OCI-LY1 (cell line): ENCODE measurements at regions not wholly inside any gene's neighbourhood (a gene's known extent, or its start where the extent isn't known, plus 50 kb on each side); places are given as distances from the start of the nearest gene placed in this dataset.

Experiments
- H2AFZ ChIP-seq: fragments of 200-600 bp; sonication (generic), shearing (Covaris generic); 2 replicates; pipeline ENCODE4 v1.6.0; 2014; ENCODE audit warnings: antibody characterized with exemption, mild to moderate bottlenecking, low read length
- H3F3A ChIP-seq: fragments of 200-600 bp; sonication (generic), shearing (Covaris generic); 2 replicates; pipeline ENCODE4 v1.6.0; 2014; ENCODE audit warnings: mild to moderate bottlenecking, antibody characterized with exemption, low read length, moderate library complexity; ENCODE audit not compliant: insufficient read depth
- H3K27ac ChIP-seq: fragments of 200-600 bp; sonication (generic); 2 replicates; pipeline ENCODE4 v1.5.1; 2014; ENCODE audit warnings: low read length, mixed run types, mild to moderate bottlenecking, low read depth; ENCODE audit not compliant: poor library complexity, severe bottlenecking
- H3K27me3 ChIP-seq: fragments of 200-600 bp; sonication (generic); 2 replicates; pipeline ENCODE4 v1.6.0; 2014; ENCODE audit warnings: antibody characterized with exemption, mild to moderate bottlenecking, low read length, moderate library complexity; ENCODE audit not compliant: insufficient read depth
- H3K36me3 ChIP-seq: fragments of 200-600 bp; sonication (generic); 2 replicates; pipeline ENCODE4 v1.6.1; 2014; ENCODE audit warnings: mild to moderate bottlenecking, antibody characterized with exemption, low read length, moderate library complexity, mixed read lengths; ENCODE audit not compliant: insufficient read depth
- H3K4me1 ChIP-seq: fragments of 200-600 bp; sonication (generic); 2 replicates; pipeline ENCODE4 v1.5.1; 2014; ENCODE audit warnings: mild to moderate bottlenecking, low read length, moderate library complexity; ENCODE audit not compliant: insufficient read depth, severe bottlenecking
- H3K4me2 ChIP-seq: fragments of 200-600 bp; sonication (generic), shearing (Covaris generic); 2 replicates; pipeline ENCODE4 v1.6.1; 2014; ENCODE audit warnings: low read length
- H3K4me3 ChIP-seq: fragments of 200-600 bp; sonication (generic); 2 replicates; pipeline ENCODE4 v1.5.1; 2014; ENCODE audit warnings: low read length, low read depth, mild to moderate bottlenecking, mixed read lengths; ENCODE audit not compliant: poor library complexity, severe bottlenecking
- H3K79me2 ChIP-seq: fragments of 200-600 bp; shearing (Covaris generic); 2 replicates; pipeline ENCODE4 v1.6.1; 2016; ENCODE audit warnings: mixed run types, low read length, mixed read lengths; ENCODE audit not compliant: insufficient read depth
- H3K9ac ChIP-seq: fragments of 200-600 bp; sonication (generic), shearing (Covaris generic); 2 replicates; pipeline ENCODE4 v1.6.1; 2014; ENCODE audit warnings: mild to moderate bottlenecking, low read length, mixed read lengths
- H3K9me2 ChIP-seq: fragments of 200-600 bp; sonication (generic), shearing (Covaris generic); 2 replicates; pipeline ENCODE4 v1.6.1; 2014; ENCODE audit warnings: low read depth, mild to moderate bottlenecking, low read length, mixed read lengths
- H3K9me3 ChIP-seq: fragments of 200-600 bp; shearing (Covaris generic); 2 replicates; pipeline ENCODE4 v1.6.1; 2014; ENCODE audit warnings: low read length, mixed read lengths
- H4K20me1 ChIP-seq: fragments of 200-600 bp; sonication (generic), shearing (Covaris generic); 2 replicates; pipeline ENCODE4 v1.6.0; 2016; ENCODE audit warnings: mild to moderate bottlenecking, low read length; ENCODE audit not compliant: insufficient read depth
- CTCF ChIP-seq: fragments of 200-600 bp; sonication (generic), shearing (Covaris generic); IDR thresholded peaks from 2 replicates; pipeline ENCODE4 v1.5.1; 2017; ENCODE audit warnings: mild to moderate bottlenecking, antibody characterized with exemption, low read length, moderate library complexity, mixed read lengths
- EZH2 ChIP-seq: fragments of 200-600 bp; sonication (generic), shearing (Covaris generic); IDR thresholded peaks from 2 replicates; pipeline ENCODE4 v1.8.0; 2017; ENCODE audit warnings: borderline replicate concordance, mixed run types, mild to moderate bottlenecking, antibody characterized with exemption, low read length, moderate library complexity, mixed read lengths

DNA sequence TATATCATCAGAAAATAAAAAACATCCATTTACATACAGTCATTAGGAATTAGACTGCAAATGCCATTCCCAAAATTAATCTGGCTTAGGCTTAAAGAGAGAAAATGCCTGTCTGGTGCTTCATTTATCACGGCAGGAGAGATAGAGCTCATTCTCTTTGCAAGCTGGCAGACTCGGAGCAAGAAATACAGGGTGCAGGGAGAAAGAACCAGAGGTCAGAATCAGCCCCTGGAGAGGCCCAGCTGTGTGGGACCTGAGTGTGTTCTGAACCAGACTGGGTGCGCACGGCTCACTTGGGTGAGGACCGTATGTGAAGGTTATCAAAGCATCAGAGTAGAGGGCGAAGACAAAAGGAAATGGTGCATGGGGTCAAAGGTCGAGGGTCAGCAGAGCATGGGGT, 227.8 kb downstream of the ACKR3 start:
- Histone ChIP-seq H3K79me2 (no peaks in the 10 kb centered on the region), H3K27ac (no peak overlapping the region), H3K27me3 (no peaks in the 10 kb centered on the region), H3K4me2 (no peak overlapping the region), H3K9me2 (no peaks in the 10 kb centered on the region), H2AFZ (no peak overlapping the region), H3K4me3 (no peak overlapping the region), H3K9ac (no peak overlapping the region), H3F3A (no peaks in the 10 kb centered on the region), H3K36me3 (no peaks in the 10 kb centered on the region), H3K4me1 (no peaks in the 10 kb centered on the region), H4K20me1 (no peaks in the 10 kb centered on the region), H3K9me3 (no peaks in the 10 kb centered on the region)
- TF ChIP-seq CTCF (no peak), EZH2 (no peak)

DNA sequence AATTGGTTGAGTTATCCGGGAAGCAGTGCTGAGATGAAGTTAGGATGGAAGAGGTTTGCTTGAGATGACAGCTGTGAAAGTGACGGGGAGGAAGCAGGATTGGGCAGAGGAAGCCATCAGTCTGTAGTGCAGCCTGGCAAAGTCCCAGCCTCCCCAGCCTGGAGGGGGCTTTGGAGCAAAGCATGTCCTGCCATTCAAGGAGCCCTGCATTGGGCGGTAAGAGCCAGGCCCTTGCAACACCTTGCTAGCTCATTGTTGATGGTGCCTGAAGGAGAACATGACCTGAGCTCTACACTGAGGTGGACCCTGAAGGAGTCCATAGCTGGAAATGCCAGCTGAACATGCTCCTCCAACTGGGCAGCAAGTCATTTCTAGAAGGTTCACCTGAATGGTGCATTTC, 228.9 kb downstream of the ACKR3 start:
- H4K20me1 ChIP-seq, result no peaks in the 10 kb centered on the region
- no peaks in the 10 kb centered on the region for H3K27me3 ChIP-seq
- H2AFZ ChIP-seq, result no peak overlapping the region
- H3K27ac ChIP-seq, result no peak overlapping the region
- H3K4me2 ChIP-seq, result no peak overlapping the region
- H3F3A ChIP-seq, result no peaks in the 10 kb centered on the region
- H3K4me1 ChIP-seq, result no peaks in the 10 kb centered on the region
- H3K79me2 ChIP-seq, result no peaks in the 10 kb centered on the region
- no peaks in the 10 kb centered on the region for H3K36me3 ChIP-seq
- TF ChIP-seq EZH2, result no peak
- no peak overlapping the region for H3K4me3 ChIP-seq
- H3K9me2 ChIP-seq, result no peaks in the 10 kb centered on the region
- no peaks in the 10 kb centered on the region for H3K9me3 ChIP-seq
- no peak overlapping the region for H3K9ac ChIP-seq

DNA sequence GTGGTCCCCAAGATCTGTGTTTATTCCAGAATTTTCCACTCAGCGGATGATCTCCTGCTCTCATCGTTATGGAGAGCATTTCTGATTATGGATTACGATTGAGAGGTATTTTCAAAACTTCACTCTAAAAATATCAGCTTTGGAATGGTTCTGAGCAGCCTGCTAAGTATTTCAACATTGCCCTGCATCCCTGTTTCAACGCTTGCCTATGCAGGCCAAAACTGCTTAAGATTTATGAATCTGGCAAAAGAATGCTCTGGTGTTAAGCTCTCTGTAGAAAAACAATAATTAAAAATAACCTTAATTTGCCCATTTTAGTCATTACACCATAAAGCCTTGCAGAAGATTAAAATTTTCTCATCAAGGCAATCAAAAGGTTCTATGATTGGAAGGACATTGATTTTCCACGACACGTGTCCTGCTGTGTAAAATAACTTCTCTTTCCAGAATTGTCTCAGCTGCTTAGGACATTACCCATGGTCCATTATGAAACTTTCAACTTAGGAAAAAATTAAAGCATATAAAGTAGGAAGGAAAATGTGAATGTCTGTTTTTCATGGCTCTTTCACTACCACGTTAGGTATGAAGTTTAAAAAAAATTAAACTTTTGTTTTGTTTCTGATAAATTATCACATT, 229.9 kb downstream of the ACKR3 start:
- no peaks in the 10 kb centered on the region for H4K20me1 ChIP-seq
- no peak overlapping the region for H3K27ac ChIP-seq
- no peaks in the 10 kb centered on the region for H3K4me1 ChIP-seq
- H3K4me3 ChIP-seq, result no peak overlapping the region
- TF ChIP-seq CTCF, result no peak
- TF ChIP-seq EZH2, result no peak
- no peak overlapping the region for H2AFZ ChIP-seq
- H3K9me2 ChIP-seq, result no peaks in the 10 kb centered on the region
- no peaks in the 10 kb centered on the region for H3K9me3 ChIP-seq
- H3F3A ChIP-seq, result no peaks in the 10 kb centered on the region
- H3K36me3 ChIP-seq, result no peaks in the 10 kb centered on the region
- H3K9ac ChIP-seq, result no peak overlapping the region
- H3K27me3 ChIP-seq, result no peaks in the 10 kb centered on the region
- H3K79me2 ChIP-seq, result no peaks in the 10 kb centered on the region
- H3K4me2 ChIP-seq, result no peak overlapping the region

GRCh38 chr2:236802862-236803261, 233.2 kb downstream of the ACKR3 start:
- H3K36me3 ChIP-seq, result no peaks in the 10 kb centered on the region
- H2AFZ ChIP-seq, result no peak overlapping the region
- H3K4me1 ChIP-seq, result no peaks in the 10 kb centered on the region
- H3K9me2 ChIP-seq, result no peaks in the 10 kb centered on the region
- no peaks in the 10 kb centered on the region for H3K27me3 ChIP-seq
- no peak overlapping the region for H3K4me2 ChIP-seq
- no peaks in the 10 kb centered on the region for H3K79me2 ChIP-seq
- H4K20me1 ChIP-seq, result no peaks in the 10 kb centered on the region
- no peak overlapping the region for H3K27ac ChIP-seq
- no peaks in the 10 kb centered on the region for H3F3A ChIP-seq
- no peak overlapping the region for H3K9ac ChIP-seq
- TF ChIP-seq CTCF (no peak), EZH2 (no peak)
- no peaks in the 10 kb centered on the region for H3K9me3 ChIP-seq
- H3K4me3 ChIP-seq, result no peak overlapping the region
